22Rv1 (cell line): ENCODE measurements at regions not wholly inside any gene's neighbourhood (a gene's known extent, or its start where the extent isn't known, plus 50 kb on each side); places are given as distances from the start of the nearest gene placed in this dataset.

Experiments used
- CTCF ChIP-seq: fragments of 450-650 bp; IDR thresholded peaks from 2 replicates; pipeline ENCODE4 v1.5.1; 2017; ENCODE audit warnings: mild to moderate bottlenecking
- ZFX ChIP-seq: fragments of 450-650 bp; IDR thresholded peaks from 2 replicates; pipeline ENCODE4 v1.6.1; 2017; ENCODE audit warnings: antibody characterized with exemption, borderline replicate concordance

GRCh38 chr1:173409613-173410012 is 67.5 kb upstream of the PRDX6 start:
- no peak for TF ChIP-seq CTCF
- TF ChIP-seq ZFX, result no peak
